Peyer's patch (tissue), 4 donors: ENCODE measurements at regions not wholly inside any gene's neighbourhood (a gene's known extent, or its start where the extent isn't known, plus 50 kb on each side); places are given as distances from the start of the nearest gene placed in this dataset.

ENCODE experiments used
- POLR2A ChIP-seq, 2 donors: fragments of 450-650 bp; IDR thresholded peaks; one replicate each; pipeline ENCODE4 v1.5.1; 2017; ENCODE audit warnings: antibody characterized with exemption in 2 of 2, mild to moderate bottlenecking in 2 of 2, moderate library complexity in 2 of 2
- TF ChIP-seq, protein P1 (sequence below), 6 experiments: fragments of 450-650 bp in 4 of 6; fragments of 200-600 bp in 2 of 6; sonication (generic) in 1 of 6; IDR thresholded peaks; one replicate each; pipeline ENCODE4 v1.5.1; 2017 to 2019; ENCODE audit warnings: antibody characterized with exemption in 6 of 6, mild to moderate bottlenecking in 3 of 6, moderate library complexity in 1 of 6

GRCh38 chr12:88644946-88645702 is 64.9 kb upstream of the KITLG start:
- TF ChIP-seq, protein P1, sequence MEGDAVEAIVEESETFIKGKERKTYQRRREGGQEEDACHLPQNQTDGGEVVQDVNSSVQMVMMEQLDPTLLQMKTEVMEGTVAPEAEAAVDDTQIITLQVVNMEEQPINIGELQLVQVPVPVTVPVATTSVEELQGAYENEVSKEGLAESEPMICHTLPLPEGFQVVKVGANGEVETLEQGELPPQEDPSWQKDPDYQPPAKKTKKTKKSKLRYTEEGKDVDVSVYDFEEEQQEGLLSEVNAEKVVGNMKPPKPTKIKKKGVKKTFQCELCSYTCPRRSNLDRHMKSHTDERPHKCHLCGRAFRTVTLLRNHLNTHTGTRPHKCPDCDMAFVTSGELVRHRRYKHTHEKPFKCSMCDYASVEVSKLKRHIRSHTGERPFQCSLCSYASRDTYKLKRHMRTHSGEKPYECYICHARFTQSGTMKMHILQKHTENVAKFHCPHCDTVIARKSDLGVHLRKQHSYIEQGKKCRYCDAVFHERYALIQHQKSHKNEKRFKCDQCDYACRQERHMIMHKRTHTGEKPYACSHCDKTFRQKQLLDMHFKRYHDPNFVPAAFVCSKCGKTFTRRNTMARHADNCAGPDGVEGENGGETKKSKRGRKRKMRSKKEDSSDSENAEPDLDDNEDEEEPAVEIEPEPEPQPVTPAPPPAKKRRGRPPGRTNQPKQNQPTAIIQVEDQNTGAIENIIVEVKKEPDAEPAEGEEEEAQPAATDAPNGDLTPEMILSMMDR (IDR thresholded peaks at IDR 0.05): no peak
- TF ChIP-seq POLR2A (IDR thresholded peaks at IDR 0.05): no peak
